OCI-LY3 (cell line): ENCODE measurements at regions not wholly inside any gene's neighbourhood (a gene's known extent, or its start where the extent isn't known, plus 50 kb on each side); places are given as distances from the start of the nearest gene placed in this dataset.

Experiments used
- CTCF ChIP-seq: fragments of 200-600, 300-600 bp; sonication (generic); IDR thresholded peaks from 2 replicates; pipeline ENCODE4 v1.5.1; 2014; ENCODE audit warnings: antibody characterized with exemption, low read length, low read depth
- EZH2phosphoT487 ChIP-seq: fragments of 200-600 bp; shearing (Covaris generic); IDR thresholded peaks from 2 replicates; pipeline ENCODE4 v1.6.1; 2018; ENCODE audit warnings: antibody characterized with exemption, mixed run types, low read depth

GRCh38 chr6:79392094-79392493 is 145.1 kb downstream of the LCA5 start:
- TF ChIP-seq CTCF (no peak), EZH2phosphoT487 (no peak)
